ENCODE measurements at regions not wholly inside any gene's neighbourhood (a gene's known extent, or its start where the extent isn't known, plus 50 kb on each side); places are given as distances from the start of the nearest gene placed in this dataset.

- no peak for TF ChIP-seq CTCF (conservative IDR thresholded peaks at IDR 0.05)
- TF ChIP-seq ZFX (IDR thresholded peaks at IDR 0.05), result no peak
Measured at GRCh38 chr5:44871401-44871800, 62.7 kb downstream of the MRPS30 start.

Data from C4-2B (cell line).